T-cell (primary cell): ENCODE measurements at regions not wholly inside any gene's neighbourhood (a gene's known extent, or its start where the extent isn't known, plus 50 kb on each side); places are given as distances from the start of the nearest gene placed in this dataset.

Source experiments
- ATAC-seq, 4 experiments: fragments of 200-7000 bp in 3 of 4; fragments of 150-1000 bp in 1 of 4; cut with Tn5 transposase; replicated peaks in 1 of 4; 1 replicate in 3 of 4; 2 replicates in 1 of 4; pipeline ENCODE4 v1.10.0; 2021; ENCODE audit warnings: moderate library complexity in 3 of 4, mild to moderate bottlenecking in 2 of 4, moderate number of reproducible peaks in 1 of 4
- CTCF ChIA-PET, 2 donors: fragments of 300-600 bp; sonication (Branson Sonifier 250); formaldehyde crosslinking; loops; one replicate each; lab custom pipeline; 2022; ENCODE audit warnings: antibody characterized with exemption in 2 of 2; lab: Charles Lee
- POLR2A ChIA-PET, 2 donors: fragments of 300-600 bp; sonication (Branson Sonifier 250); formaldehyde crosslinking; loops; one replicate each; lab custom pipeline; 2022; ENCODE audit warnings: antibody characterized with exemption in 2 of 2; lab: Charles Lee
- DNase-seq, 35 experiments: peaks; one replicate each; pipeline versions ENCODE4 v3.0.0 to v3.0.0-alpha.2; 2013 to 2023
- H3K27ac ChIP-seq: one replicate; pipeline ENCODE4 v1.5.1; 2013; ENCODE audit warnings: low read length
- H3K27me3 ChIP-seq, 2 experiments: replicated peaks in 1 of 2; 1 replicate in 1 of 2; 2 replicates in 1 of 2; pipeline versions ENCODE4 v1.6.1 to v1.7.0; 2013; ENCODE audit warnings: low read length in 1 of 2, mixed read lengths in 1 of 2; ENCODE audit not compliant: control insufficient read depth in 2 of 2, insufficient read depth in 2 of 2; ENCODE audit errors: extremely low read depth in 1 of 2
- H3K36me3 ChIP-seq, 2 donors: 1 replicate in 1 of 2; 2 replicates in 1 of 2; pipeline versions ENCODE4 v1.6.1 to v1.7.0; 2013; ENCODE audit warnings: low read length in 1 of 2; ENCODE audit not compliant: control insufficient read depth in 2 of 2, insufficient read depth in 1 of 2; ENCODE audit errors: extremely low read depth in 1 of 2
- H3K4me1 ChIP-seq, 2 experiments: 1 replicate in 1 of 2; 2 replicates in 1 of 2; pipeline versions ENCODE4 v1.6.1 to v1.7.0; 2013; ENCODE audit warnings: low read length in 2 of 2, mixed read lengths in 1 of 2; ENCODE audit not compliant: insufficient read depth in 2 of 2, control insufficient read depth in 1 of 2; ENCODE audit errors: extremely low read depth in 1 of 2
- H3K4me3 ChIP-seq, 2 donors: 1 replicate in 1 of 2; 2 replicates in 1 of 2; pipeline versions ENCODE4 v1.5.1 to v1.7.0; 2013; ENCODE audit warnings: mild to moderate bottlenecking in 2 of 2, low read length in 1 of 2, moderate library complexity in 1 of 2; ENCODE audit not compliant: control insufficient read depth in 1 of 2; ENCODE audit errors: extremely low read depth in 1 of 2
- H3K9me3 ChIP-seq: 2 replicates; pipeline ENCODE4 v1.7.0; 2013
- H3K27ac Mint-ChIP-seq, 2 donors: one replicate each; pipeline ENCODE4 v1.8.0; 2020 to 2021; ENCODE audit warnings: mild to moderate bottlenecking in 2 of 2, mixed read lengths in 2 of 2
- H3K27me3 Mint-ChIP-seq, 2 donors: one replicate each; pipeline ENCODE4 v1.8.0; 2021 to 2022; ENCODE audit warnings: mixed read lengths in 2 of 2
- H3K36me3 Mint-ChIP-seq: one replicate; pipeline ENCODE4 v1.8.0; 2021; ENCODE audit warnings: mixed read lengths
- H3K4me1 Mint-ChIP-seq, 3 donors: one replicate each; pipeline ENCODE4 v1.8.0; 2020 to 2022; ENCODE audit warnings: mixed read lengths in 3 of 3, mild to moderate bottlenecking in 1 of 3
- H3K4me3 Mint-ChIP-seq, 3 donors: one replicate each; pipeline ENCODE4 v1.8.0; 2020 to 2022; ENCODE audit warnings: mild to moderate bottlenecking in 3 of 3, mixed read lengths in 3 of 3, moderate library complexity in 3 of 3
- H3K9me3 Mint-ChIP-seq, 3 donors: one replicate each; pipeline ENCODE4 v1.8.0; 2020 to 2022; ENCODE audit warnings: mixed read lengths in 3 of 3
- WGBS: methylation state at CpG from one replicate; pipeline ENCODE4 v1.1.5; 2013; ENCODE audit warnings: missing lambda C conversion rate; ENCODE audit not compliant: insufficient coverage; 5-methylcytosine and 5-hydroxymethylcytosine counted together

- H3K9me3 Mint-ChIP-seq = peaks cover 10 to 31% (median 15%) of the 10 kb centered on the region in 3 donors
- H3K4me1 Mint-ChIP-seq = no peaks in the 10 kb centered on the region
- no peaks in the 10 kb centered on the region for H3K27me3 ChIP-seq
- ChIA-PET CTCF (no interaction called here), POLR2A (no interaction called here)
- H3K36me3 Mint-ChIP-seq = no peaks in the 10 kb centered on the region
- H3K4me3 ChIP-seq = no peak overlapping the region
- H3K27me3 Mint-ChIP-seq = no peaks in the 10 kb centered on the region
- H3K4me1 ChIP-seq = no peaks in the 10 kb centered on the region
- no CpG with 5 or more reads among the region's 2 CpGs for WGBS
- H3K36me3 ChIP-seq = no peaks in the 10 kb centered on the region
- H3K27ac ChIP-seq = no peak overlapping the region
- H3K9me3 ChIP-seq = no peaks in the 10 kb centered on the region
- no peak for DNase-seq
- H3K4me3 Mint-ChIP-seq = no peak overlapping the region
- no peak for ATAC-seq
- no peak overlapping the region for H3K27ac Mint-ChIP-seq
Observed at GRCh38 chr20:55103188-55103587, 627.8 kb downstream of the DOK5 start.

GRCh38 chr20:55099251-55099650 is 623.9 kb downstream of the DOK5 start:
- ATAC-seq = no peak
- no peaks in the 10 kb centered on the region for H3K27me3 Mint-ChIP-seq
- Histone ChIP-seq H3K9me3 (no peaks in the 10 kb centered on the region), H3K36me3 (no peaks in the 10 kb centered on the region), H3K4me1 (no peaks in the 10 kb centered on the region), H3K27ac (no peak overlapping the region), H3K27me3 (peaks cover 0 to 2% of the 10 kb centered on the region in 2 experiments), H3K4me3 (no peak overlapping the region)
- ChIA-PET POLR2A (interaction anchor here in 1 of 2 donors (0.7 kb wide), 1 partner anchor 27 kb away, joined by 3 read pairs; no protein-coding TSS in a partner anchor), CTCF (no interaction called here)
- H3K36me3 Mint-ChIP-seq = no peaks in the 10 kb centered on the region
- no CpG with 5 or more reads among the region's 2 CpGs for WGBS
- no peaks in the 10 kb centered on the region for H3K4me1 Mint-ChIP-seq
- H3K4me3 Mint-ChIP-seq = no peak overlapping the region
- no peak for DNase-seq
- H3K9me3 Mint-ChIP-seq = peaks cover 8 to 30% (median 12%) of the 10 kb centered on the region in 3 donors
- no peak overlapping the region for H3K27ac Mint-ChIP-seq

GRCh38 chr20:55097621-55098020 is 622.2 kb downstream of the DOK5 start:
- Histone ChIP-seq H3K4me3 (no peak overlapping the region), H3K27me3 (peaks cover 0 to 2% of the 10 kb centered on the region in 2 experiments), H3K4me1 (no peaks in the 10 kb centered on the region), H3K9me3 (no peaks in the 10 kb centered on the region), H3K36me3 (no peaks in the 10 kb centered on the region), H3K27ac (no peak overlapping the region)
- Mint-ChIP-seq H3K27ac (no peak overlapping the region), H3K9me3 (peaks cover 8 to 32% (median 18%) of the 10 kb centered on the region in 3 donors), H3K36me3 (no peaks in the 10 kb centered on the region), H3K4me1 (no peaks in the 10 kb centered on the region), H3K4me3 (no peak overlapping the region), H3K27me3 (no peaks in the 10 kb centered on the region)
- CTCF ChIA-PET = no interaction called here
- ATAC-seq (no peak), DNase-seq (no peak)
- POLR2A ChIA-PET = no interaction called here

GRCh38 chr20:55095745-55096400 is 620.5 kb downstream of the DOK5 start:
- peaks cover 8 to 22% (median 18%) of the 10 kb centered on the region in 3 donors for H3K9me3 Mint-ChIP-seq
- ATAC-seq = no peak
- ChIA-PET POLR2A (no interaction called here), CTCF (no interaction called here)
- no peaks in the 10 kb centered on the region for H3K4me1 Mint-ChIP-seq
- 56% methylated on average over 3 of the region's 4 CpGs for WGBS
- H3K4me3 Mint-ChIP-seq = no peak overlapping the region
- Histone ChIP-seq H3K27me3 (peaks cover 0 to 2% of the 10 kb centered on the region in 2 experiments), H3K27ac (no peak overlapping the region), H3K4me1 (no peaks in the 10 kb centered on the region), H3K4me3 (no peak overlapping the region), H3K9me3 (no peaks in the 10 kb centered on the region), H3K36me3 (no peaks in the 10 kb centered on the region)
- no peak for DNase-seq
- no peak overlapping the region for H3K27ac Mint-ChIP-seq
- H3K36me3 Mint-ChIP-seq = no peaks in the 10 kb centered on the region
- H3K27me3 Mint-ChIP-seq = no peaks in the 10 kb centered on the region

GRCh38 chr20:55094353-55094861 is 619.0 kb downstream of the DOK5 start:
- no peak for DNase-seq
- H3K4me1 ChIP-seq = no peaks in the 10 kb centered on the region
- H3K27ac Mint-ChIP-seq = no peak overlapping the region
- 62% methylated on average over 3 of the region's 12 CpGs for WGBS
- CTCF ChIA-PET = interaction anchor here in 1 of 2 donors (0.7 kb wide), 1 partner anchor 14 kb away, joined by 3 read pairs; no protein-coding TSS in a partner anchor
- no peaks in the 10 kb centered on the region for H3K27me3 Mint-ChIP-seq
- no peak overlapping the region for H3K4me3 ChIP-seq
- H3K27ac ChIP-seq = no peak overlapping the region
- POLR2A ChIA-PET = interaction anchor here in 1 of 2 donors (0.6 kb wide), 1 partner anchor 206 kb away, joined by 4 read pairs; no protein-coding TSS in a partner anchor
- peaks cover 12 to 18% (median 15%) of the 10 kb centered on the region in 3 donors for H3K9me3 Mint-ChIP-seq
- H3K4me1 Mint-ChIP-seq = no peaks in the 10 kb centered on the region
- no peak for ATAC-seq
- H3K36me3 ChIP-seq = no peaks in the 10 kb centered on the region
- H3K9me3 ChIP-seq = no peaks in the 10 kb centered on the region
- H3K4me3 Mint-ChIP-seq = no peak overlapping the region
- peaks cover 0 to 2% of the 10 kb centered on the region in 2 experiments for H3K27me3 ChIP-seq
- H3K36me3 Mint-ChIP-seq = no peaks in the 10 kb centered on the region

- Histone ChIP-seq H3K4me3 (no peak overlapping the region), H3K9me3 (no peaks in the 10 kb centered on the region), H3K4me1 (no peaks in the 10 kb centered on the region), H3K27me3 (peaks cover 0 to 2% of the 10 kb centered on the region in 2 experiments), H3K27ac (no peak overlapping the region), H3K36me3 (no peaks in the 10 kb centered on the region)
- ChIA-PET CTCF (no interaction called here), POLR2A (no interaction called here)
- no peaks in the 10 kb centered on the region for H3K36me3 Mint-ChIP-seq
- H3K9me3 Mint-ChIP-seq = peaks cover 12 to 16% (median 15%) of the 10 kb centered on the region in 3 donors
- no peak overlapping the region for H3K4me3 Mint-ChIP-seq
- no peak for ATAC-seq
- no peaks in the 10 kb centered on the region for H3K4me1 Mint-ChIP-seq
- 41% methylated on average over 3 of the region's 4 CpGs for WGBS
- no peak overlapping the region for H3K27ac Mint-ChIP-seq
- no peaks in the 10 kb centered on the region for H3K27me3 Mint-ChIP-seq
- DNase-seq = no peak
Observed at GRCh38 chr20:55090286-55090685, 614.9 kb downstream of the DOK5 start.
